ENCODE measurements at regions not wholly inside any gene's neighbourhood (a gene's known extent, or its start where the extent isn't known, plus 50 kb on each side); places are given as distances from the start of the nearest gene placed in this dataset.

DNA sequence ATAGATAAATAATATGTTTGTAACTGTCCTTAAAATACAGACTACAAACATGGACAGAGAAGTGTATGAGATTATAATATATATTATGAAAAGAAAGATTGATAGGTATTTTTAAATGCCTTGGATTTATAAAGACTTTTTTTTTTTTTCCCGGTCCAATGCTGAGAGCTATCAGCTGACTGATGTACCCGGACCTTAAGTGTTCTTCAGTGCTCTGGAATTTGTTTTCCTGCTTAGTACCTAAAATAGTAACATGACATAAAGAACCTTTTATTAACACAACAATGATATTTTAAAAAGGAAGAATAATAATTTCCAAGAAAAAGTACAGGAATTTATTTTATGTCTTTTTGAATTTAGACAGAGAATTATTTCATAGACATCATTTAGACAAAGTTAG, 795.5 kb upstream of the PCDH9 start:
- TF ChIP-seq TCF12 (IDR thresholded peaks at IDR 0.05; ENCODE audit: low read depth) (no peak), CEBPB (IDR thresholded peaks at IDR 0.05) (no peak), TEAD4 (IDR thresholded peaks at IDR 0.05) (no peak), NFIC (IDR thresholded peaks at IDR 0.05) (no peak), ZBTB7A (IDR thresholded peaks at IDR 0.05; ENCODE audit: low read depth) (no peak), EP300 (IDR thresholded peaks at IDR 0.05; ENCODE audit: borderline replicate concordance) (no peak), EGR1 (IDR thresholded peaks at IDR 0.05) (no peak), RAD21 (IDR thresholded peaks at IDR 0.05; ENCODE audit: low read depth) (no peak), YY1 (IDR thresholded peaks at IDR 0.05; ENCODE audit: low read depth) (no peak), CREB1 (IDR thresholded peaks at IDR 0.05; ENCODE audit: low read depth) (no peak), TAF1 (IDR thresholded peaks at IDR 0.05; ENCODE audit: low read depth) (no peak)
- TF ChIP-seq, protein P1, sequence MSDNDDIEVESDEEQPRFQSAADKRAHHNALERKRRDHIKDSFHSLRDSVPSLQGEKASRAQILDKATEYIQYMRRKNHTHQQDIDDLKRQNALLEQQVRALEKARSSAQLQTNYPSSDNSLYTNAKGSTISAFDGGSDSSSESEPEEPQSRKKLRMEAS (IDR thresholded peaks at IDR 0.05), result no peak
- TF ChIP-seq, protein P2, sequence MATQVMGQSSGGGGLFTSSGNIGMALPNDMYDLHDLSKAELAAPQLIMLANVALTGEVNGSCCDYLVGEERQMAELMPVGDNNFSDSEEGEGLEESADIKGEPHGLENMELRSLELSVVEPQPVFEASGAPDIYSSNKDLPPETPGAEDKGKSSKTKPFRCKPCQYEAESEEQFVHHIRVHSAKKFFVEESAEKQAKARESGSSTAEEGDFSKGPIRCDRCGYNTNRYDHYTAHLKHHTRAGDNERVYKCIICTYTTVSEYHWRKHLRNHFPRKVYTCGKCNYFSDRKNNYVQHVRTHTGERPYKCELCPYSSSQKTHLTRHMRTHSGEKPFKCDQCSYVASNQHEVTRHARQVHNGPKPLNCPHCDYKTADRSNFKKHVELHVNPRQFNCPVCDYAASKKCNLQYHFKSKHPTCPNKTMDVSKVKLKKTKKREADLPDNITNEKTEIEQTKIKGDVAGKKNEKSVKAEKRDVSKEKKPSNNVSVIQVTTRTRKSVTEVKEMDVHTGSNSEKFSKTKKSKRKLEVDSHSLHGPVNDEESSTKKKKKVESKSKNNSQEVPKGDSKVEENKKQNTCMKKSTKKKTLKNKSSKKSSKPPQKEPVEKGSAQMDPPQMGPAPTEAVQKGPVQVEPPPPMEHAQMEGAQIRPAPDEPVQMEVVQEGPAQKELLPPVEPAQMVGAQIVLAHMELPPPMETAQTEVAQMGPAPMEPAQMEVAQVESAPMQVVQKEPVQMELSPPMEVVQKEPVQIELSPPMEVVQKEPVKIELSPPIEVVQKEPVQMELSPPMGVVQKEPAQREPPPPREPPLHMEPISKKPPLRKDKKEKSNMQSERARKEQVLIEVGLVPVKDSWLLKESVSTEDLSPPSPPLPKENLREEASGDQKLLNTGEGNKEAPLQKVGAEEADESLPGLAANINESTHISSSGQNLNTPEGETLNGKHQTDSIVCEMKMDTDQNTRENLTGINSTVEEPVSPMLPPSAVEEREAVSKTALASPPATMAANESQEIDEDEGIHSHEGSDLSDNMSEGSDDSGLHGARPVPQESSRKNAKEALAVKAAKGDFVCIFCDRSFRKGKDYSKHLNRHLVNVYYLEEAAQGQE (IDR thresholded peaks at IDR 0.05; ENCODE audit: low read depth), result no peak

DNA sequence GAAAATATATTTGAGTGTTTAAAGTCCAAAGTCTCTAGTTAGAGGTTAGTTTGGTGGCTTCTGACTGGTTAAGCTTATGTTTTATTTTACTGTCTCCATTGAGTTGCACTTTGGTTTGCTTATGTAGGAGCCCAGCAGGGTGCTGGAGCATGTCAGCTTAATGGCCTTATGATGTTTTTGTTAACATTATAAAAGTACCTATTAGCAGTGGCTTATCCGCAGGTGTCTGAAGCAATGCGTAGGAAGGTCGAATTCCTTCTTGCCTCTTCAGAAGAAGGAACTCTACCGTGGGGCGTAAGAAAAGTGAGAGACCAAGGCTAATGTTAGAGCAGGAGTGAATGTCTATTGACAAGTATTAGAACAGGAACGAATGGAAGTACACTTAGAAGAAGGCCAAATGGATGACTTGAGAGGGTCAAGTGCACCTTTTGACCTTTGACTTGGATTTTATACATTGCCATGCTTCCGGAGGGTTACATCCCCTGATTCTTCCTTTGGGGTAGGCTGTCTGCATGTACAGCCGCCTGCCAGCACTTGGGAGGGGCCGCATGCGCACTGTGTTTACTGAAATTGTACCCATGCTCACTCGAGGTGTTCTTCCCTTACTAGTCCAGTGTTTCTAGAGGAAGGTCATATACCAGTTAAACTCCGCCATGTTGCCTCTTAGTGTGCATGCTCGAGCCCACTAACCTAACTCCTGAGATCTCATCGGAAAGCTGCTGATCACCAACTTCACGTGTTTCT, 793.9 kb upstream of the PCDH9 start:
- TF ChIP-seq EGR1 (IDR thresholded peaks at IDR 0.05) (no peak), TCF12 (IDR thresholded peaks at IDR 0.05; ENCODE audit: low read depth) (no peak), FOXM1 (IDR thresholded peaks at IDR 0.05; ENCODE audit: borderline replicate concordance, low read depth) (no peak), NFIC (IDR thresholded peaks at IDR 0.05) (no peak), TAF1 (IDR thresholded peaks at IDR 0.05; ENCODE audit: low read depth) (no peak), TEAD4 (IDR thresholded peaks at IDR 0.05) (no peak), RAD21 (IDR thresholded peaks at IDR 0.05; ENCODE audit: low read depth) (no peak), CEBPB (IDR thresholded peaks at IDR 0.05) (no peak), CREB1 (IDR thresholded peaks at IDR 0.05; ENCODE audit: low read depth) (no peak), YY1 (IDR thresholded peaks at IDR 0.05; ENCODE audit: low read depth) (no peak), EP300 (IDR thresholded peaks at IDR 0.05; ENCODE audit: borderline replicate concordance) (no peak)
- TF ChIP-seq, protein P3, sequence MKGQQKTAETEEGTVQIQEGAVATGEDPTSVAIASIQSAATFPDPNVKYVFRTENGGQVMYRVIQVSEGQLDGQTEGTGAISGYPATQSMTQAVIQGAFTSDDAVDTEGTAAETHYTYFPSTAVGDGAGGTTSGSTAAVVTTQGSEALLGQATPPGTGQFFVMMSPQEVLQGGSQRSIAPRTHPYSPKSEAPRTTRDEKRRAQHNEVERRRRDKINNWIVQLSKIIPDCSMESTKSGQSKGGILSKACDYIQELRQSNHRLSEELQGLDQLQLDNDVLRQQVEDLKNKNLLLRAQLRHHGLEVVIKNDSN (IDR thresholded peaks at IDR 0.05), result no peak
- TF ChIP-seq, protein P1 (IDR thresholded peaks at IDR 0.05), result no peak
- TF ChIP-seq, protein P2 (IDR thresholded peaks at IDR 0.05; ENCODE audit: low read depth), result no peak

DNA sequence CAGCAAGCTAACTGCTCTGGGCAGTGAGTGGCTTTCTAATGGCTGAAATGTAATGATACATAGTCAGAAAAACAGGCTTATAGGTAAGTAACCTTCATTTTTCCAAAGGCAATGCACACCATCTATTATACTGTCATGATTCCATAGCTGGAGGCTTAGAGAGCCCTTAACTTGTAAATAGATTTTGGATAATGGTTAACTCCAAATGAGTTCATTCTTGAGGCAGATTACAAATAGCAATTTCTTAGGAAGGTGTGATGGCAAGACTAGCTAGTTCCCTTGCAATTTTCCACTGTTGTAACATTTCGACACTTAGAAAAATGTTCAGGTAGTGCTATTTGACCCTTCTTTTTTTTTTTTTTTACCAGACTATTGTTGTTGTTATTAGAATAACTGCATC, 789.8 kb upstream of the PCDH9 start:
- TF ChIP-seq ZBTB7A (IDR thresholded peaks at IDR 0.05; ENCODE audit: low read depth), result no peak
- TF ChIP-seq, protein P3 (IDR thresholded peaks at IDR 0.05), result no peak
- no peak for TF ChIP-seq RAD21 (IDR thresholded peaks at IDR 0.05; ENCODE audit: low read depth)
- no peak for TF ChIP-seq NFIC (IDR thresholded peaks at IDR 0.05)

DNA sequence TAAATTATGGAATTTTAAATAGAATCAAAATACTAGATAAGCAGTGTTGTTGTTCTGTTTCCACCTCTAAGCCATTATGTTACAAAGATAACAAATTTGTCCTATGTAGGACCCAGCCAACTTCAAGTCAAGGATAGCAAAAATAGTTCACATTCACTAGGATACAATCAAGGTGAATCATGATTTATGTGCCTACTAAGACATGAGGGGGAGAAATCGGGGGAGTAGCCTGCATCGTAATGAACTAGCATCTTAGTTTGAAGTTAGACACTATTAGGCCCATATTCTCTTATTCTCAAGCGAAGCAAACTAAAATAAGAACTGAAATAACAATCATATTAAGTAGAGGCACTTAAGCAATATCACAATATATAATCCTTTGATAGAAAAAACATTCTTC, 779.4 kb upstream of the PCDH9 start:
- TF ChIP-seq, protein P1 (IDR thresholded peaks at IDR 0.05), result no peak
- TF ChIP-seq EGR1 (IDR thresholded peaks at IDR 0.05) (no peak), TCF12 (IDR thresholded peaks at IDR 0.05; ENCODE audit: low read depth) (no peak), CEBPB (IDR thresholded peaks at IDR 0.05) (no peak), TEAD4 (IDR thresholded peaks at IDR 0.05) (no peak), ZBTB7A (IDR thresholded peaks at IDR 0.05; ENCODE audit: low read depth) (no peak), FOXM1 (IDR thresholded peaks at IDR 0.05; ENCODE audit: borderline replicate concordance, low read depth) (no peak), NFIC (IDR thresholded peaks at IDR 0.05) (no peak), RAD21 (IDR thresholded peaks at IDR 0.05; ENCODE audit: low read depth) (no peak), YY1 (IDR thresholded peaks at IDR 0.05; ENCODE audit: low read depth) (no peak)
- TF ChIP-seq, protein P2 (IDR thresholded peaks at IDR 0.05; ENCODE audit: low read depth), result no peak
